TTC549 (cell line): ENCODE measurements at regions not wholly inside any gene's neighbourhood (a gene's known extent, or its start where the extent isn't known, plus 50 kb on each side); places are given as distances from the start of the nearest gene placed in this dataset.

Experiments used
- FAIRE-seq: peaks from 2 replicates; lab custom pipeline; 2012; peaks lifted over from hg19 to GRCh38; lab: Jason Lieb, UNC

GRCh38 chr10:78950656-78951587, 117.8 kb upstream of the ZMIZ1 start:
- FAIRE-seq = no peak

DNA sequence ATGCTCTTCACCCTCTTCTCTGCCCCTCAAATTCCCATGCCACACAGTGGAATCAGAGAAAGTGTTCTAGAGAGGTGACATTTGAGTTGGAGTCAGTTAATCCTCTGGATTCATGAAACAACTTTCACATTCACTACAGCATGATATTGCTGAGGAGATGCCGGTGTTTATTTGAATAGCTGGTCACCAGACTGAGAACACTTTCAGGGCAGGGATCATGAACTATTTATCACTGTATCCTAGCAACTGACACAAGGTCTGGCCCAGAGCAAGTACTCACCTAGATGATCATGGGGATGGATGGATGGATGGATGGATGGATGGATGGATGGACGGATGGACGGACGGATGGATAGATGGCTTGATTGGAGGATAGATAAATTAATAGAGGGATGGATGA, 116.7 kb upstream of the ZMIZ1 start:
- no peak for FAIRE-seq

- no peak for FAIRE-seq
Observed at GRCh38 chr10:78952686-78953085, 116.1 kb upstream of the ZMIZ1 start.

DNA sequence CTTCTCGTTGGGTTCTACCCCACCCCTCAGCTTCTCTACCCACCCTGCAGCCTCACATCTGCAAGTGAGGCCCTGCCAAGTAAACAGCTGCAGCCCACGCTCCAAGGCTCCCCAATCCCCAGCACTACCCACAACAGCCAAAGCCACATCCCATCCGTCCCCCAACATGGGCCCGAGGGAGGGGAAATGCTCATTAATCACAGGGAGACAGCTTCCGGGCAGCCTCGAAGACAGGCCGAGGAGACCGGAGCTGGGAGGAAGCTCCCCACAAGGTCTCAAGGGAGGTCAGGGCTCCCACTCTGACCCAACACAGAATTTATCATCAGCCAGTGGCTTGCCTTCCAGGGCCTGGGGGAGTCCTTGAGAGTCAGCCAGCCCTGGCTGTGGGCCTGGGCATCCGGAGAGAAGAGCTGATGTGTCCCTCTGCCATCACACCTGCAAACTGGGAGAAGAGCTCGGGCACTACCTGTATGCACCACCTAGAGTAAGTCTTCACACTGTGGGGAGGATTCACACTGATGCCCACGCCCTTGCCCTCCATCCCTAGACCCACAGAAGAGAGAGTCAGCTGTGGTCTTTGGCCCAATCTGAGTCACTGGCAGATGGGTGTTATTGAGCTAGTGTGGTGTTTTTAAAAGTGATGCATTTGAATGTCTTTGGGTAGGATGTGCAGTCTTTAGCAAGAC, 115.5 kb upstream of the ZMIZ1 start:
- FAIRE-seq = no peak

DNA sequence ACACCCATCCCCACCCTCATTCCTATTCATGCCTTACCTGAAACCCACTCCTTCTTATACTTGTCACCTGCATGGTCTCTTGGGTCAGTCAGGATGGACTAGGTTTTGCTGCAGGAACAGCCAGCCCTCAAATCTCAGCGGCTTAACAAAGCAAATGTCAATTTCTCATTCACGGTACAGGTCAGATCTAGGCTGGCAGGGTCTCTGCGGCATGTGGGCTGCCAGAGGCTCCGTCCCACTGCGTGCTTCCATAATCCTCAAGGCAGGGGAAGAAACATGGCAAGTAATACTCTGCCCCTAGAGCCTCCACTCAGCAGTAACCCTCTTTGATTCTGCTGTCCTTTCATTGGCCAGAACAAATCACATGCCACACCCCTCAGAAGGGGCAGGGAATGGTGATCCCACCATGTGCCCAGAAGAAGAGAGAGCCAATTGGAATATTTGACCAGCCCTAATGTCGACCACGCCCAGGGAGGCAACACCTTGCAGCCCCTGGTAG, 114.9 kb upstream of the ZMIZ1 start:
- FAIRE-seq = no peak

- FAIRE-seq = no peak
Observed at GRCh38 chr10:78954689-78955088, 114.1 kb upstream of the ZMIZ1 start.

- no peak for FAIRE-seq
Observed at GRCh38 chr10:78955206-78955605, 113.6 kb upstream of the ZMIZ1 start.

DNA sequence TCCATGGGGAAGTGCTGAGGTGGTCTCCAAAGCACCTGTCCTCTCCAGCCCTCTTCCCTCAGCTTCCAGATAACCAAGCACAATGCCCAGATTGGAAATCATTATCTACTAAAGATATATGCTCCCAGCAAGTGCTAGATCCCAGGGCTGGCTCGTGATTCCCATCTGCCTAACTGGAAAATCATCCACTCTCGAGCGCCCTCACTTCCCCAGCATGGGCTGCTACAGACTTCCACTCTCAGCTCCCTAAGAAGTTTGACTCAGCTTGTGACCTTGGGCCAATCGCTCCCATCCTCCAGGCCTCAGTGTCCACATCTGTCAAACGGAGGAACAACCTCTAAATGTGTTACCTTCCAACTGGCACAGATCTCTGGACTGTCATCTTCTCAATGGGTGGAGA, 112.4 kb upstream of the ZMIZ1 start:
- no peak for FAIRE-seq

DNA sequence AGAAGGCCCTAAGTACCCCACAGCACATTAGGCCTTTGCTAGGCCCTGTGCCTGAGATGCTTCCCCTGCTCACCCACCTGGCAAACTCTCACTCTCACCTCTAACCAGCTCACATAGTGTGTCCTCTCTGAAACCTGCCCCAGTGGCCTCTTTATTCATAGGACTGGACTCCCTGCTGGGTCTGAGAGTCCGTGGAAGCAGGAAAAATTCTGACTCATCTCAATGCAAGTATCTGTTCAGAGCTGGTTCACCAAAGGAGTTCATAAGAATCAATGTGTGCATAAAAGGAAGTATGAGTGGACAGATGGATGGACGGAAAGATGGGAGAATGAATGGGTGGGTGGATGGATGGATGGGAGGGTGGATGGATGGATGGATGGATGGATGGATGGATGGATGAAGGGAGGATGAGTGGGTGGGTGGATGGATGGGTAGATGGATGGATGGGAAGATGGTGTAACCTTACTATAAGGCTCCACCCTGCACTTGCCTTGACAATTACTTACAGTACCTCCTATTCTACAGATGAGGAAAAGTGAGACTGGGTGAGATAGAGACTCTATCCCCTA, 111.2 kb upstream of the ZMIZ1 start:
- no peak for FAIRE-seq

- no peak for FAIRE-seq
Observed at GRCh38 chr10:78959217-78959923, 109.4 kb upstream of the ZMIZ1 start.

GRCh38 chr10:78959924-78960285, 108.9 kb upstream of the ZMIZ1 start:
- FAIRE-seq = no peak

DNA sequence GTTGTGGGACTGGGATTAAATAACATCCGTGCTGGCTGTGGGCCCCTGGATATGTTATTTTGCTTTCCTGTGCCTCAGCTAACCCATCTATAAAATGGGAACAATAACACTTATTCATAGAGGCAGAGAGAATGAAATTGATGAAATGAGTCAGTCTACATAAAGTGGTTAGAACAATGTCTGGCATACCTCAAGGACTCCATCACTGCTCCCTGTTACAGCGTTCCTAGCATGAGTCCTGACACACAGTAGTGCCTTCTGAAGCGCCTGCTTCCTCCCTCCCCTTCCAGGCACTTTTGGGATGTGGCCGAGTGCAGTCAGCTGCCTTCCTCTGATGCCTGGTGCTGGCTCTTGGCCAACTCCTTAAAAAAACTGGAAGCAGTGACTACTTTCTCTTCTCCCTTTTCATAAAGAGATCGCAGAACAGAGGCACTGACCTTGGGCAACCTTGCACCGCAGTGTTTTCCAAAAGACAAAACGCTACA, 108.4 kb upstream of the ZMIZ1 start:
- FAIRE-seq = no peak

- FAIRE-seq = no peak
Observed at GRCh38 chr10:78961760-78962159, 107.0 kb upstream of the ZMIZ1 start.

GRCh38 chr10:78963074-78964034, 105.4 kb upstream of the ZMIZ1 start:
- no peak for FAIRE-seq

GRCh38 chr10:78964274-78964951, 104.4 kb upstream of the ZMIZ1 start:
- FAIRE-seq = no peak

DNA sequence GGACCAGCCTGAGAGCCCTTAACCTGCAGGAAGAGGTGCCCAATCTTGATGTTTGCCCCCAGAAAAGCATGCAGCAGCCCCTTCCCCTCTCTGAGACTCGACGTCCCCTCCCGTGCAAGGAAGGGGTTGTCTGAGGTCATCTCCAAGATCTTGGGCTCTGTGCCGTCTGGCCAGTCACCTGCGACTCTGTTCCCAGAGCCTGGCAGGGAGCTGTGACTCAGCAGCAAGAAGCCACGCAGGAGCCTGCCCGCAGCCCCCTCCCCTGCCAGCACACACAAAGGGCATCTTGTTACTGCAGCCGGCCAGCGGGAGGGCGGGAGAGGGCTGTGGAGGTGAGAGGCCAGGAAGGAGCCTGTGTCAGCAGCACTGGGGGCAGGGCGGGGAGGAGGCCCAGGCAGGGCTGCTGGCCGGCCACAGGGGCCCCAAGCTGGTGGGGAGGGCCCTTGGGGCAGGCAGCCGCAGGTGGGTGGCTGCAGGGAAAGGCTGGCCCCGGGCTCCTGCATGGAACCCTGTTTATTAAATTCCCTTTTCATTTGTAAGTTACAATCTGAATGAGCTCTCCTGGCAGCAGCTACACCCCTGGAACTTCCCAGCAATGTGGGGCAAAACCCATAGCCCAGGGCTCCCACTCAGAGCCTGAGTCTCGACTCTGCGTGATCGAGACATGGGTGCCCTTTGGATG, 103.7 kb upstream of the ZMIZ1 start:
- FAIRE-seq = no peak

- FAIRE-seq = no peak
Observed at GRCh38 chr10:78966182-78966787, 102.5 kb upstream of the ZMIZ1 start.

DNA sequence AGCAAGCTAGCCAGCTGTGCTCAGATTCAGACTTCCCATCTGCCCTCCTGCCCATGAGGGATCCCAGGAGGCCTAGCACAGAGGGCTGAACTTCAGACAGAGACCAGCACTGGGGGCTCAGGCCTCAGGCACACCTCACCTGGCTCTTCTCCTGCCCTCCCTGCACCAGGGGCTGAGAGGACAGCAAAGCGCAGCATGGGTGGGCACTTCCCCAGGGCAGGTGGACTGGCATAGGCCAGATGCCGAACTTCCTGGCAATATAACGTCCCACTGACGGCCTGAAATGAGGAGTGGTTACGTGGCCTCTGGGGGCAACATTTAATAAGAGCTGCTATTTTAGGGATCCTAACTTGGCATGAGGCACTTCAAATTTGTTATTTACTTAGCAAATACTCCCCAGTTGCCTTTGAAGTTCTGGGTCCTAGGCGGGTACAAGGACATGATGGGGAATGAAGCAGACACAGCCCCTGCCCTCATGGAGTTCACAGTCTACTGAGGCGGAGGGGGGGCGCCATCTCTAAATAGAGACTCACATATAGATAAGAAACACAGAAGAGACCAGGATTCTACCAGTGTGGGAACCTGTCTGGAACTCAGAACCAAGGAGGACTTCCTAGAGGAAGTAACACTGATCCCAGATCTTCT, 101.8 kb upstream of the ZMIZ1 start:
- FAIRE-seq = no peak
